MM.1S (cell line): ENCODE measurements at regions not wholly inside any gene's neighbourhood (a gene's known extent, or its start where the extent isn't known, plus 50 kb on each side); places are given as distances from the start of the nearest gene placed in this dataset.

Experiments
- EZH2 ChIP-seq: fragments of 300-600 bp; sonication (generic); optimal IDR thresholded peaks from 2 replicates; pipeline ENCODE3; 2017; ENCODE audit warnings: low read depth, mild to moderate bottlenecking, antibody characterized with exemption, low read length, mixed read lengths
- TF ChIP-seq, protein P1 (sequence below): fragments of 300-600 bp; sonication (generic); IDR thresholded peaks from 2 replicates; pipeline ENCODE4 v1.5.1; 2016; ENCODE audit warnings: antibody characterized with exemption, low read length, mixed read lengths

- TF ChIP-seq, protein P1, sequence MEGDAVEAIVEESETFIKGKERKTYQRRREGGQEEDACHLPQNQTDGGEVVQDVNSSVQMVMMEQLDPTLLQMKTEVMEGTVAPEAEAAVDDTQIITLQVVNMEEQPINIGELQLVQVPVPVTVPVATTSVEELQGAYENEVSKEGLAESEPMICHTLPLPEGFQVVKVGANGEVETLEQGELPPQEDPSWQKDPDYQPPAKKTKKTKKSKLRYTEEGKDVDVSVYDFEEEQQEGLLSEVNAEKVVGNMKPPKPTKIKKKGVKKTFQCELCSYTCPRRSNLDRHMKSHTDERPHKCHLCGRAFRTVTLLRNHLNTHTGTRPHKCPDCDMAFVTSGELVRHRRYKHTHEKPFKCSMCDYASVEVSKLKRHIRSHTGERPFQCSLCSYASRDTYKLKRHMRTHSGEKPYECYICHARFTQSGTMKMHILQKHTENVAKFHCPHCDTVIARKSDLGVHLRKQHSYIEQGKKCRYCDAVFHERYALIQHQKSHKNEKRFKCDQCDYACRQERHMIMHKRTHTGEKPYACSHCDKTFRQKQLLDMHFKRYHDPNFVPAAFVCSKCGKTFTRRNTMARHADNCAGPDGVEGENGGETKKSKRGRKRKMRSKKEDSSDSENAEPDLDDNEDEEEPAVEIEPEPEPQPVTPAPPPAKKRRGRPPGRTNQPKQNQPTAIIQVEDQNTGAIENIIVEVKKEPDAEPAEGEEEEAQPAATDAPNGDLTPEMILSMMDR: no peak
- TF ChIP-seq EZH2: no peak
Measured at GRCh38 chr19:27884376-27884775, 1328.6 kb downstream of the UQCRFS1 start.
